Tibial nerve (tissue), 4 donors: ENCODE measurements at regions not wholly inside any gene's neighbourhood (a gene's known extent, or its start where the extent isn't known, plus 50 kb on each side); places are given as distances from the start of the nearest gene placed in this dataset.

Experiments used
- CTCF ChIP-seq, 5 experiments: fragments of 200-600 bp in 3 of 5; fragments of 450-650 bp in 2 of 5; sonication (generic) in 3 of 5; IDR thresholded peaks; one replicate each; pipeline ENCODE4 v1.5.1; 2016 to 2019; ENCODE audit warnings: antibody characterized with exemption in 5 of 5, mild to moderate bottlenecking in 3 of 5, moderate library complexity in 2 of 5
- EP300 ChIP-seq, 2 donors: sonication (generic); formaldehyde crosslinking; IDR thresholded peaks; one replicate each; pipeline ENCODE4 v1.6.1; 2017; ENCODE audit warnings: antibody characterized with exemption in 2 of 2, mild to moderate bottlenecking in 1 of 2
- POLR2A ChIP-seq, 2 donors: fragments of 450-650 bp; IDR thresholded peaks; one replicate each; pipeline ENCODE4 v1.6.1; 2017; ENCODE audit warnings: antibody characterized with exemption in 2 of 2, mild to moderate bottlenecking in 2 of 2, moderate library complexity in 2 of 2

- TF ChIP-seq CTCF (IDR thresholded peaks at IDR 0.05): no peak
- TF ChIP-seq POLR2A (IDR thresholded peaks at IDR 0.05): no peak
- no peak for TF ChIP-seq EP300 (IDR thresholded peaks at IDR 0.05)
Measured at GRCh38 chr9:28782630-28783029, 1209.3 kb upstream of the C9orf72 start.
